Endodermal cell (in vitro differentiated cells): ENCODE measurements at regions not wholly inside any gene's neighbourhood (a gene's known extent, or its start where the extent isn't known, plus 50 kb on each side); places are given as distances from the start of the nearest gene placed in this dataset.

Source experiments
- DNase-seq: peaks from one replicate; pipeline ENCODE4 v3.0.0-alpha.2; 2017
- H3K27ac ChIP-seq: 2 replicates; pipeline ENCODE4 v1.5.1; 2013; ENCODE audit warnings: mild to moderate bottlenecking, low read depth, low read length, moderate library complexity
- H3K27me3 ChIP-seq: 2 replicates; pipeline ENCODE4 v1.6.1; 2013; ENCODE audit warnings: mild to moderate bottlenecking, low read length, moderate library complexity; ENCODE audit not compliant: insufficient read depth, control insufficient read depth, poor library complexity, severe bottlenecking
- H3K36me3 ChIP-seq: 2 replicates; pipeline ENCODE4 v1.7.0; 2013; ENCODE audit warnings: mild to moderate bottlenecking, low read length, moderate library complexity; ENCODE audit not compliant: control insufficient read depth, insufficient read depth
- H3K4me1 ChIP-seq: one replicate; pipeline ENCODE4 v1.7.0; 2013; ENCODE audit warnings: low read length; ENCODE audit not compliant: control insufficient read depth, insufficient read depth
- H3K4me3 ChIP-seq: 2 replicates; pipeline ENCODE4 v1.5.1; 2013; ENCODE audit warnings: mild to moderate bottlenecking, low read length, moderate library complexity
- H3K9ac ChIP-seq: 2 replicates; pipeline ENCODE4 v1.6.1; 2013; ENCODE audit warnings: mild to moderate bottlenecking, low read length, moderate library complexity; ENCODE audit not compliant: poor library complexity, severe bottlenecking; ENCODE audit errors: extremely low read depth
- H3K9me3 ChIP-seq: 2 replicates; pipeline ENCODE4 v1.6.1; 2013; ENCODE audit warnings: mild to moderate bottlenecking, low read length, moderate library complexity; ENCODE audit not compliant: control insufficient read depth
- H3K27ac Mint-ChIP-seq: 2 replicates; pipeline ENCODE4 v1.8.0; 2020; ENCODE audit warnings: mixed read lengths
- H3K27me3 Mint-ChIP-seq: 2 replicates; pipeline ENCODE4 v1.8.0; 2021; ENCODE audit warnings: mild to moderate bottlenecking, mixed read lengths; ENCODE audit not compliant: insufficient read depth
- H3K36me3 Mint-ChIP-seq: 2 replicates; pipeline ENCODE4 v1.8.0; 2020; ENCODE audit warnings: low read depth, mixed read lengths
- H3K4me1 Mint-ChIP-seq: 2 replicates; pipeline ENCODE4 v1.8.0; 2020; ENCODE audit warnings: mixed read lengths
- H3K4me3 Mint-ChIP-seq: 2 replicates; pipeline ENCODE4 v1.8.0; 2020; ENCODE audit warnings: mild to moderate bottlenecking, moderate library complexity, mixed read lengths
- H3K9me3 Mint-ChIP-seq: 2 replicates; pipeline ENCODE4 v1.8.0; 2020; ENCODE audit warnings: mild to moderate bottlenecking, mixed read lengths
- WGBS, 2 experiments: methylation state at CpG; one replicate each; pipeline versions ENCODE4 v1.1.5 to v1.1.7; 2013; ENCODE audit warnings: missing lambda C conversion rate in 2 of 2, mixed read lengths in 1 of 2; ENCODE audit not compliant: insufficient coverage in 1 of 2, insufficient read length in 1 of 2; 5-methylcytosine and 5-hydroxymethylcytosine counted together
- TF ChIP-seq, protein P1 (sequence below): fragments of 200-600 bp; sonication (generic); conservative IDR thresholded peaks from 2 replicates; pipeline ENCODE4 v1.5.0; 2021; ENCODE audit warnings: antibody characterized with exemption, mild to moderate bottlenecking

DNA sequence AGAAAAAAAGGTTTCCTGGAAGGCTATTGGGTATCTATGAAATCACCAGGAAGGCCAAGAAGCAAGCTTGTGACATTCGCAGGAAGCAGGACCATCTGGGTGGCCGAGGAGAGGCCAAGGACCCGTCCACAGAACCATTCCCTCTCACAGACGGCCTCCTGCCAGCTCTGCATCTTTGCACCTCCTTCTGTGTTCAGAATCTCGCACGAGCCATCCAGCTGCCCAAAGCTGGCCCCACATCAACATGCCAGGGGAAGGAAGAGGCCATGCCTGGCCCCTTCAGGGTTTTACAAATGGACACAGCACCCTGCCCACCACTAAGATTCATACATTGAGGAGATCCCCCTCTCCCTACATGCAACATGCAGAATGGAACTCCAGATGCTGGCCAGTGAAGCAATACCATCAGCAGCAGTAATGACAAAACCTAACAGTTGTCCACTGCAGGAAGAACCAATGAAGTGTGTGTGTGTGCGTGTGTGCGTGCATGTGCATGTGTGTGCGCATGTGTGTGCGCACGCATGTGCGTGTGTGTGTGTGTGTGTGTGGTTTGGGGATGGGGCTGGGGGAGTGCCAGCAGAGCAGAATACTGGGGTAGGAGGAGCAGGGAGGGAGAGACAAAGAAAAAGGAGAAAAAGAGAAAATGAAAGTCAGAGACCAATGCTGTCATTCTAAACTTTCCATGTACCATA lies 184.2 kb upstream of the FOXQ1 start:
- Mint-ChIP-seq H3K36me3 (no peaks in the 10 kb centered on the region), H3K4me3 (no peak overlapping the region)
- TF ChIP-seq, protein P1, sequence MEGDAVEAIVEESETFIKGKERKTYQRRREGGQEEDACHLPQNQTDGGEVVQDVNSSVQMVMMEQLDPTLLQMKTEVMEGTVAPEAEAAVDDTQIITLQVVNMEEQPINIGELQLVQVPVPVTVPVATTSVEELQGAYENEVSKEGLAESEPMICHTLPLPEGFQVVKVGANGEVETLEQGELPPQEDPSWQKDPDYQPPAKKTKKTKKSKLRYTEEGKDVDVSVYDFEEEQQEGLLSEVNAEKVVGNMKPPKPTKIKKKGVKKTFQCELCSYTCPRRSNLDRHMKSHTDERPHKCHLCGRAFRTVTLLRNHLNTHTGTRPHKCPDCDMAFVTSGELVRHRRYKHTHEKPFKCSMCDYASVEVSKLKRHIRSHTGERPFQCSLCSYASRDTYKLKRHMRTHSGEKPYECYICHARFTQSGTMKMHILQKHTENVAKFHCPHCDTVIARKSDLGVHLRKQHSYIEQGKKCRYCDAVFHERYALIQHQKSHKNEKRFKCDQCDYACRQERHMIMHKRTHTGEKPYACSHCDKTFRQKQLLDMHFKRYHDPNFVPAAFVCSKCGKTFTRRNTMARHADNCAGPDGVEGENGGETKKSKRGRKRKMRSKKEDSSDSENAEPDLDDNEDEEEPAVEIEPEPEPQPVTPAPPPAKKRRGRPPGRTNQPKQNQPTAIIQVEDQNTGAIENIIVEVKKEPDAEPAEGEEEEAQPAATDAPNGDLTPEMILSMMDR = no peak

DNA sequence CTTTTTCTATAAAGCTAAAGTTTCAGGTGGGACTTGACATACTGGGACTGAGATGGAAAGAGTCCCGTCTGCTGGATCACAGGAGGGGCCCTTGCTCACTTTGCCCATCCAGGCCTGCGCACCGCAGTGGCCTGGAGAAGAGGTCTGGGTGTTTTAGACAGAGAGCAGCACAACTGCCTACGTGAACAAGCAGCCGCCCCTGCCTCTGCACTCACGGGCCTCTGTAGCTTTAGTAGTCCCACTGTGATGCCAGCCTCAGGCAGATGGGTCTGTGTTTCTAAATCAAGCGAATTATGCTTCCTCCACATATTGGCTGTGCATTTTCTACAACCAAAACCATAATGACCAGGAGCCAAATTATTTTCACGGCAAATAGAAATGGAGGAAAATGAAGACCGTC lies 184.8 kb upstream of the FOXQ1 start:
- Mint-ChIP-seq H3K27ac (no peak overlapping the region), H3K4me1 (peaks cover 7% of the 10 kb centered on the region), H3K27me3 (peaks cover 3% of the 10 kb centered on the region), H3K4me3 (no peak overlapping the region), H3K9me3 (no peaks in the 10 kb centered on the region), H3K36me3 (no peaks in the 10 kb centered on the region)
- DNase-seq = no peak
- H3K36me3 ChIP-seq = no peaks in the 10 kb centered on the region
- H3K4me3 ChIP-seq = no peak overlapping the region
- H3K9ac ChIP-seq = no peak overlapping the region
- no peaks in the 10 kb centered on the region for H3K9me3 ChIP-seq
- H3K4me1 ChIP-seq = peaks cover 5% of the 10 kb centered on the region
- whole genome bisulfite sequencing, 2 experiments = 92% methylated on average over 6 to 9 of the region's 9 CpGs
- H3K27ac ChIP-seq = no peak overlapping the region
- TF ChIP-seq, protein P1 = no peak
- H3K27me3 ChIP-seq = no peaks in the 10 kb centered on the region

More for the DNA sequence above, 184.2 kb upstream of the FOXQ1 start:
- Histone ChIP-seq H3K9me3 (no peaks in the 10 kb centered on the region), H3K9ac (no peak overlapping the region), H3K27ac (no peak overlapping the region), H3K4me1 (peaks cover 5% of the 10 kb centered on the region), H3K36me3 (no peaks in the 10 kb centered on the region), H3K4me3 (no peak overlapping the region), H3K27me3 (no peaks in the 10 kb centered on the region)
- peaks cover 2% of the 10 kb centered on the region for H3K27me3 Mint-ChIP-seq
- no peaks in the 10 kb centered on the region for H3K9me3 Mint-ChIP-seq
- no peak for DNase-seq
- 82 to 100% methylated on average over 5 to 12 of the region's 12 CpGs for WGBS, 2 experiments
- no peak overlapping the region for H3K27ac Mint-ChIP-seq
- peaks cover 7% of the 10 kb centered on the region for H3K4me1 Mint-ChIP-seq

DNA sequence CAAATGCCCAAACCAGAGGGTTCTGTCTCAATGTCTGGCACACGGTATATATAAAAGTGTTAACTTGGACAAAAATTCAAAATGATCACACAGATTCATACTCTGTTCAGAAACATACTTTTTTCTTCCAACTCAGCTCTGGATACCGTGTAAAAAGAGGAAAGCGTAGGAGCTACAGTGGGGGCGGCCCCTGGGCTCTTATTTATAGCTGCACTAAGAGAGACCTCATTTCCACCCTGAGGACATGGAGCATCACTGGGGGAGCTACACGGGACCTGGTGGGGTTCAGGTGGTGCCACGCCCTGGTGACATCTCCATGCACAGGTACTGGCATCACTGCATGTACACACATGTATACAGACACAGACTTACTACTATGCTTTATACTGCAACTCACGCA lies 185.9 kb upstream of the FOXQ1 start:
- peaks cover 7% of the 10 kb centered on the region for H3K27me3 Mint-ChIP-seq
- WGBS, 2 experiments = 95 to 100% methylated on average over 3 to 7 of the region's 7 CpGs
- TF ChIP-seq, protein P1 = no peak

More for the DNA sequence above, 185.9 kb upstream of the FOXQ1 start:
- no peaks in the 10 kb centered on the region for H3K36me3 Mint-ChIP-seq
- no peak overlapping the region for H3K27ac Mint-ChIP-seq
- H3K9ac ChIP-seq = no peak overlapping the region
- H3K36me3 ChIP-seq = no peaks in the 10 kb centered on the region
- peaks cover 7% of the 10 kb centered on the region for H3K4me1 Mint-ChIP-seq
- H3K4me1 ChIP-seq = peaks cover 5% of the 10 kb centered on the region
- no peaks in the 10 kb centered on the region for H3K27me3 ChIP-seq
- no peaks in the 10 kb centered on the region for H3K9me3 ChIP-seq
- H3K27ac ChIP-seq = no peak overlapping the region
- H3K9me3 Mint-ChIP-seq = no peaks in the 10 kb centered on the region
- H3K4me3 ChIP-seq = no peak overlapping the region
- DNase-seq = no peak
- no peak overlapping the region for H3K4me3 Mint-ChIP-seq
